NCI-H128 (cell line): ENCODE measurements at regions not wholly inside any gene's neighbourhood (a gene's known extent, or its start where the extent isn't known, plus 50 kb on each side); places are given as distances from the start of the nearest gene placed in this dataset.
"Not testable (repeated sequence)": the region's sequence is repeated elsewhere in the genome, so short reads cannot be mapped to it uniquely, and the experiment has no call there.

Experiments used
- DNase-seq: peaks from one replicate; lab custom pipeline; 2025; ENCODE audit not compliant: unreplicated experiment; lab: John Stamatoyannopoulos, UW

GRCh38 chr2:131822237-131822721 is 294.6 kb downstream of the CCDC74A start:
- DNase-seq = not testable (repeated sequence)

GRCh38 chr2:131823058-131823457 is 295.4 kb downstream of the CCDC74A start:
- DNase-seq = not testable (repeated sequence)

GRCh38 chr2:131824986-131825385 is 297.3 kb downstream of the CCDC74A start:
- DNase-seq = not testable (repeated sequence)

- no peak for DNase-seq
These were observed 299.9 kb downstream of the CCDC74A start for GRCh38 chr2:131827481-131828163.

- no peak for DNase-seq
These were observed 300.5 kb downstream of the CCDC74A start for GRCh38 chr2:131828164-131828561.

- not testable (repeated sequence) for DNase-seq
These were observed 301.2 kb downstream of the CCDC74A start for GRCh38 chr2:131828633-131829455.

- not testable (repeated sequence) for DNase-seq
These were observed 302.0 kb downstream of the CCDC74A start for GRCh38 chr2:131829456-131830241.

GRCh38 chr2:131830242-131830945 is 302.7 kb downstream of the CCDC74A start:
- DNase-seq = not testable (repeated sequence)

GRCh38 chr2:131830946-131831310 is 303.2 kb downstream of the CCDC74A start:
- not testable (repeated sequence) for DNase-seq

- not testable (repeated sequence) for DNase-seq
These were observed 303.9 kb downstream of the CCDC74A start for GRCh38 chr2:131831450-131832208.

- not testable (repeated sequence) for DNase-seq
These were observed 304.6 kb downstream of the CCDC74A start for GRCh38 chr2:131832209-131832780.

- DNase-seq = peak; percentile 3
These were observed 305.2 kb downstream of the CCDC74A start for GRCh38 chr2:131832917-131833316.

GRCh38 chr2:131833367-131834202 is 305.9 kb downstream of the CCDC74A start:
- DNase-seq = not testable (repeated sequence)

GRCh38 chr2:131834203-131835020 is 306.7 kb downstream of the CCDC74A start:
- not testable (repeated sequence) for DNase-seq

GRCh38 chr2:131835022-131835421 is 307.3 kb downstream of the CCDC74A start:
- DNase-seq = not testable (repeated sequence)

- DNase-seq = no peak
These were observed 308.0 kb downstream of the CCDC74A start for GRCh38 chr2:131835621-131836091.

- DNase-seq = not testable (repeated sequence)
These were observed 308.4 kb downstream of the CCDC74A start for GRCh38 chr2:131836116-131836515.

- DNase-seq = not testable (repeated sequence)
These were observed 316.4 kb downstream of the CCDC74A start for GRCh38 chr2:131844044-131844443.
